HepG2 (cell line): ENCODE measurements at regions not wholly inside any gene's neighbourhood (a gene's known extent, or its start where the extent isn't known, plus 50 kb on each side); places are given as distances from the start of the nearest gene placed in this dataset.

ENCODE experiments used
- ATAC-seq: fragments of 200-7000 bp; cut with Tn5 transposase; 3 replicates; pipeline ENCODE4 v1.9.1; 2020; ENCODE audit warnings: mild to moderate bottlenecking, moderate library complexity
- BruUV-seq: library from RNA; stranded (reverse); fragments of 400-500 nt; replicated peaks from 2 replicates; lab custom pipeline; 2021; lab: Mats Ljungman, UMichigan
- CTCF ChIA-PET: fragments of 300-600 bp; formaldehyde crosslinking; extraction: SDS; loops from one replicate; lab custom pipeline; 2021; ENCODE audit warnings: low total read pairs, inconsistent platforms, low intra/inter-chr PET ratio; lab: Yijun Ruan, JAX
- POLR2A ChIA-PET: fragments of 350-600 bp; sonication (Branson Sonifier 250); formaldehyde crosslinking; loops from one replicate; lab custom pipeline; 2020; ENCODE audit warnings: antibody characterized with exemption, inconsistent platforms; lab: Yijun Ruan, JAX
- DNase-seq: peaks from one replicate; pipeline ENCODE4 v3.0.0-alpha.2; 2015; ENCODE audit warnings: low spot score
- FAIRE-seq: peaks from 3 replicates; lab custom pipeline; 2011; peaks lifted over from hg19 to GRCh38; lab: Jason Lieb, UNC
- H2AFZ ChIP-seq: one replicate; pipeline ENCODE4 v1.6.1; 2011; ENCODE audit warnings: low read length, inconsistent platforms
- H3K27ac ChIP-seq: fragments of 300-600 bp; 3 replicates; pipeline ENCODE4 v1.8.0; 2011; ENCODE audit warnings: mixed run types, mild to moderate bottlenecking, mixed read lengths, low read length, inconsistent platforms; ENCODE audit not compliant: insufficient read depth; ENCODE audit errors: extremely low read length
- H3K27me3 ChIP-seq, 2 experiments: fragments of 200-600 bp in 1 of 2; 2 replicates in 1 of 2; 3 replicates in 1 of 2; pipeline versions ENCODE4 v1.6.0 to v1.8.0; 2011; ENCODE audit warnings: low read length in 2 of 2, mild to moderate bottlenecking in 2 of 2, moderate library complexity in 2 of 2, inconsistent platforms in 1 of 2; ENCODE audit not compliant: insufficient read depth in 2 of 2, control insufficient read depth in 1 of 2
- H3K36me3 ChIP-seq, 2 experiments: fragments of 200-600 bp in 1 of 2; replicated peaks in 1 of 2; 2 replicates in 1 of 2; 3 replicates in 1 of 2; pipeline versions ENCODE4 v1.5.1 to v1.8.0; 2011; ENCODE audit warnings: low read length in 2 of 2, inconsistent platforms in 1 of 2; ENCODE audit not compliant: insufficient read depth in 2 of 2, control insufficient read depth in 1 of 2
- H3K4me1 ChIP-seq: 2 replicates; pipeline ENCODE4 v1.5.1; 2012; ENCODE audit warnings: low read length, inconsistent platforms; ENCODE audit not compliant: insufficient read depth
- H3K4me2 ChIP-seq: 2 replicates; pipeline ENCODE4 v1.6.0; 2011; ENCODE audit warnings: low read depth, low read length, inconsistent platforms
- H3K4me3 ChIP-seq, 3 experiments: fragments of 200-600 bp in 1 of 3; sonication (generic), shearing (Covaris generic) in 1 of 3; replicated peaks in 1 of 3; 2 replicates each; pipeline ENCODE4 v1.5.1; 2011 to 2016; ENCODE audit warnings: low read length in 3 of 3, inconsistent platforms in 2 of 3, low read depth in 2 of 3, mild to moderate bottlenecking in 2 of 3, control low read depth in 1 of 3, mixed read lengths in 1 of 3; ENCODE audit not compliant: insufficient read depth in 1 of 3
- H3K79me2 ChIP-seq: one replicate; pipeline ENCODE4 v1.6.1; 2011; ENCODE audit warnings: low read length, inconsistent platforms; ENCODE audit not compliant: insufficient read depth
- H3K9ac ChIP-seq: 2 replicates; pipeline ENCODE4 v1.6.0; 2011; ENCODE audit warnings: mild to moderate bottlenecking, low read depth, low read length, inconsistent platforms; ENCODE audit not compliant: insufficient read depth
- H3K9me3 ChIP-seq: 2 replicates; pipeline ENCODE4 v1.5.1; 2012; ENCODE audit warnings: mild to moderate bottlenecking, low read length
- H4K20me1 ChIP-seq: 2 replicates; pipeline ENCODE4 v1.6.0; 2011; ENCODE audit warnings: inconsistent platforms, mild to moderate bottlenecking, low read length, moderate library complexity; ENCODE audit not compliant: insufficient read depth
- FOXA3 ChIP-seq: IDR thresholded peaks from 2 replicates; pipeline ENCODE4 v1.6.1; 2016; ENCODE audit warnings: missing genetic modification reagents, missing compliant biosample characterization
- HDAC6 ChIP-seq: fragments of 200-600 bp; sonication (generic); IDR thresholded peaks from 2 replicates; pipeline ENCODE4 v1.7.0; 2017; ENCODE audit warnings: mild to moderate bottlenecking, antibody characterized with exemption, low read length, low read depth
- HOXA5 ChIP-seq: sonication (generic); formaldehyde crosslinking; IDR thresholded peaks from 2 replicates; pipeline ENCODE4 v1.4.0; 2020; ENCODE audit warnings: missing genetic modification reagents
- HOXA7 ChIP-seq: sonication (generic); formaldehyde crosslinking; IDR thresholded peaks from 2 replicates; pipeline ENCODE4 v1.8.1; 2022; ENCODE audit warnings: mild to moderate bottlenecking, missing genetic modification reagents, moderate library complexity
- KAT7 ChIP-seq: IDR thresholded peaks from 2 replicates; pipeline ENCODE4 v1.6.1; 2018; ENCODE audit warnings: borderline replicate concordance, missing compliant biosample characterization
- MEF2D ChIP-seq: sonication (generic); formaldehyde crosslinking; IDR thresholded peaks from 2 replicates; pipeline ENCODE4 v1.5.1; 2020; ENCODE audit warnings: mild to moderate bottlenecking, missing genetic modification reagents
- PLRG1 ChIP-seq: fragments of 450-650 bp; conservative IDR thresholded peaks from 2 replicates; pipeline ENCODE4 v1.6.1; 2016
- TBP ChIP-seq: sonication (generic); formaldehyde crosslinking; IDR thresholded peaks from 2 replicates; pipeline ENCODE4 v1.5.0; 2020; ENCODE audit warnings: missing genetic modification reagents
- ZNF777 ChIP-seq: sonication (generic); formaldehyde crosslinking; IDR thresholded peaks from 2 replicates; pipeline ENCODE4 v1.4.0; 2020; ENCODE audit warnings: missing genetic modification reagents
- WGBS: methylation state at CpG from one replicate; pipeline ENCODE4 v1.1.6; 2017; ENCODE audit warnings: low lambda C conversion rate; 5-methylcytosine and 5-hydroxymethylcytosine counted together
- in situ Hi-C: cut with HindIII; loops from 2 replicates; pipeline ENCODE4 v1.10.0; 2017; ENCODE audit warnings: low pct_unique_long_range_greater_than_20kb; ENCODE audit not compliant: extremely low pct_ligation_motif_present
- intact Hi-C: fragments of 100-400 bp; cut with micrococcal nuclease; formaldehyde crosslinking; loops from one replicate; pipeline ENCODE4 v1.10.0; 2022; ENCODE audit not compliant: unreplicated experiment
- TF ChIP-seq, protein P1 (sequence below): sonication (generic); formaldehyde crosslinking; IDR thresholded peaks from 2 replicates; pipeline ENCODE4 v1.5.0; 2020; ENCODE audit warnings: missing genetic modification reagents
- TF ChIP-seq, protein P2 (sequence below): sonication (generic); formaldehyde crosslinking; IDR thresholded peaks from 2 replicates; pipeline ENCODE4 v1.5.1; 2020; ENCODE audit warnings: mild to moderate bottlenecking, moderate library complexity, missing genetic modification reagents
- TF ChIP-seq, protein P3 (sequence below): sonication (generic); formaldehyde crosslinking; IDR thresholded peaks from 2 replicates; pipeline ENCODE4 v1.5.0; 2020; ENCODE audit warnings: mild to moderate bottlenecking, missing genetic modification reagents
- TF ChIP-seq, protein P4 (sequence below): sonication (generic); formaldehyde crosslinking; IDR thresholded peaks from 2 replicates; pipeline ENCODE4 v1.5.0; 2020; ENCODE audit warnings: missing genetic modification reagents, mild to moderate bottlenecking, borderline replicate concordance
- TF ChIP-seq, protein P5 (sequence below), 2 experiments: sonication (generic) in 1 of 2; formaldehyde crosslinking in 1 of 2; IDR thresholded peaks; 2 replicates each; pipeline versions ENCODE4 v1.6.1 to v1.9.0; 2014 to 2022; ENCODE audit warnings: antibody characterized with exemption in 1 of 2, borderline replicate concordance in 1 of 2, inconsistent platforms in 1 of 2, low read depth in 1 of 2, missing genetic modification reagents in 1 of 2

DNA sequence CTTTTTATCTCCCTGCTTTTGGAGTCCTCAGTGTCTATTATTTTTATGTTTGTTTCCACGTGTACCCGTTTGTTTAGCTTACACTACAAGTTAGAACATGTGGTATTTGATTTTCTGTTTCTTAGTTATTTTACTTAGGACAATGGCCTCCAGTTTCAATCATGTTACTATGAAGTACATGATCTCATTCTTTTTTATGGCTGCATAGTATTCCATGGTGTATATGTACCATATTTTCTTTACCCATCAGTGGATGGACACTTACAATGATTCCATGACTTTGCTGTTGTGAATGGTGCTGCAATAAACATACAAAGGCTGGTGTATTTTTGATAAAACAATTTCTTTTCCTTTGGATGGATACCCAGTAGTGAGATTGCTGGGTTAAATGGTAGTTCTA is 269.5 kb downstream of the HS3ST3A1 start:
- ChIA-PET POLR2A (no interaction called here), CTCF (no interaction called here)
- Histone ChIP-seq H3K27ac (no peak overlapping the region), H3K27me3 (no peaks in the 10 kb centered on the region; a peak in 2 of 5 replicates), H4K20me1 (no peaks in the 10 kb centered on the region), H3K4me3 (no peak overlapping the region), H3K36me3 (no peaks in the 10 kb centered on the region), H3K4me2 (no peak overlapping the region), H3K9ac (no peak overlapping the region), H3K9me3 (no peaks in the 10 kb centered on the region), H2AFZ (no peak overlapping the region), H3K79me2 (no peaks in the 10 kb centered on the region), H3K4me1 (no peaks in the 10 kb centered on the region; the same call in 1 of the 2 replicates)
- no peak for FAIRE-seq
- BruUV-seq = no TSS peak
- TF ChIP-seq PLRG1 (no peak), KAT7 (CRISPR knock-in tag) (no peak), HOXA5 (CRISPR knock-in tag) (no peak), MEF2D (CRISPR knock-in tag) (no peak), ZNF777 (CRISPR knock-in tag) (no peak), FOXA3 (no peak), TBP (CRISPR knock-in tag) (no peak), HDAC6 (no peak), HOXA7 (CRISPR knock-in tag) (no peak)
- TF ChIP-seq, protein P1, sequence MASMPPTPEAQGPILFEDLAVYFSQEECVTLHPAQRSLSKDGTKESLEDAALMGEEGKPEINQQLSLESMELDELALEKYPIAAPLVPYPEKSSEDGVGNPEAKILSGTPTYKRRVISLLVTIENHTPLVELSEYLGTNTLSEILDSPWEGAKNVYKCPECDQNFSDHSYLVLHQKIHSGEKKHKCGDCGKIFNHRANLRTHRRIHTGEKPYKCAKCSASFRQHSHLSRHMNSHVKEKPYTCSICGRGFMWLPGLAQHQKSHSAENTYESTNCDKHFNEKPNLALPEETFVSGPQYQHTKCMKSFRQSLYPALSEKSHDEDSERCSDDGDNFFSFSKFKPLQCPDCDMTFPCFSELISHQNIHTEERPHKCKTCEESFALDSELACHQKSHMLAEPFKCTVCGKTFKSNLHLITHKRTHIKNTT (CRISPR knock-in tag) = no peak
- TF ChIP-seq, protein P2, sequence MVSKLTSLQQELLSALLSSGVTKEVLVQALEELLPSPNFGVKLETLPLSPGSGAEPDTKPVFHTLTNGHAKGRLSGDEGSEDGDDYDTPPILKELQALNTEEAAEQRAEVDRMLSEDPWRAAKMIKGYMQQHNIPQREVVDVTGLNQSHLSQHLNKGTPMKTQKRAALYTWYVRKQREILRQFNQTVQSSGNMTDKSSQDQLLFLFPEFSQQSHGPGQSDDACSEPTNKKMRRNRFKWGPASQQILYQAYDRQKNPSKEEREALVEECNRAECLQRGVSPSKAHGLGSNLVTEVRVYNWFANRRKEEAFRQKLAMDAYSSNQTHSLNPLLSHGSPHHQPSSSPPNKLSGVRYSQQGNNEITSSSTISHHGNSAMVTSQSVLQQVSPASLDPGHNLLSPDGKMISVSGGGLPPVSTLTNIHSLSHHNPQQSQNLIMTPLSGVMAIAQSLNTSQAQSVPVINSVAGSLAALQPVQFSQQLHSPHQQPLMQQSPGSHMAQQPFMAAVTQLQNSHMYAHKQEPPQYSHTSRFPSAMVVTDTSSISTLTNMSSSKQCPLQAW (CRISPR knock-in tag) = no peak
- TF ChIP-seq, protein P3, sequence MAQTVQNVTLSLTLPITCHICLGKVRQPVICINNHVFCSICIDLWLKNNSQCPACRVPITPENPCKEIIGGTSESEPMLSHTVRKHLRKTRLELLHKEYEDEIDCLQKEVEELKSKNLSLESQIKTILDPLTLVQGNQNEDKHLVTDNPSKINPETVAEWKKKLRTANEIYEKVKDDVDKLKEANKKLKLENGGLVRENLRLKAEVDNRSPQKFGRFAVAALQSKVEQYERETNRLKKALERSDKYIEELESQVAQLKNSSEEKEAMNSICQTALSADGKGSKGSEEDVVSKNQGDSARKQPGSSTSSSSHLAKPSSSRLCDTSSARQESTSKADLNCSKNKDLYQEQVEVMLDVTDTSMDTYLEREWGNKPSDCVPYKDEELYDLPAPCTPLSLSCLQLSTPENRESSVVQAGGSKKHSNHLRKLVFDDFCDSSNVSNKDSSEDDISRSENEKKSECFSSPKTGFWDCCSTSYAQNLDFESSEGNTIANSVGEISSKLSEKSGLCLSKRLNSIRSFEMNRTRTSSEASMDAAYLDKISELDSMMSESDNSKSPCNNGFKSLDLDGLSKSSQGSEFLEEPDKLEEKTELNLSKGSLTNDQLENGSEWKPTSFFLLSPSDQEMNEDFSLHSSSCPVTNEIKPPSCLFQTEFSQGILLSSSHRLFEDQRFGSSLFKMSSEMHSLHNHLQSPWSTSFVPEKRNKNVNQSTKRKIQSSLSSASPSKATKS = no peak
- TF ChIP-seq, protein P4, sequence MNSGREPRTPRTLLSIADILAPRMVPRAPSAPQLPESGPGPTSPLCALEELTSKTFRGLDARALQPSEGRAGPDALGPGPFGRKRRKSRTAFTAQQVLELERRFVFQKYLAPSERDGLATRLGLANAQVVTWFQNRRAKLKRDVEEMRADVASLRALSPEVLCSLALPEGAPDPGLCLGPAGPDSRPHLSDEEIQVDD (CRISPR knock-in tag) = no peak
- TF ChIP-seq, protein P5, sequence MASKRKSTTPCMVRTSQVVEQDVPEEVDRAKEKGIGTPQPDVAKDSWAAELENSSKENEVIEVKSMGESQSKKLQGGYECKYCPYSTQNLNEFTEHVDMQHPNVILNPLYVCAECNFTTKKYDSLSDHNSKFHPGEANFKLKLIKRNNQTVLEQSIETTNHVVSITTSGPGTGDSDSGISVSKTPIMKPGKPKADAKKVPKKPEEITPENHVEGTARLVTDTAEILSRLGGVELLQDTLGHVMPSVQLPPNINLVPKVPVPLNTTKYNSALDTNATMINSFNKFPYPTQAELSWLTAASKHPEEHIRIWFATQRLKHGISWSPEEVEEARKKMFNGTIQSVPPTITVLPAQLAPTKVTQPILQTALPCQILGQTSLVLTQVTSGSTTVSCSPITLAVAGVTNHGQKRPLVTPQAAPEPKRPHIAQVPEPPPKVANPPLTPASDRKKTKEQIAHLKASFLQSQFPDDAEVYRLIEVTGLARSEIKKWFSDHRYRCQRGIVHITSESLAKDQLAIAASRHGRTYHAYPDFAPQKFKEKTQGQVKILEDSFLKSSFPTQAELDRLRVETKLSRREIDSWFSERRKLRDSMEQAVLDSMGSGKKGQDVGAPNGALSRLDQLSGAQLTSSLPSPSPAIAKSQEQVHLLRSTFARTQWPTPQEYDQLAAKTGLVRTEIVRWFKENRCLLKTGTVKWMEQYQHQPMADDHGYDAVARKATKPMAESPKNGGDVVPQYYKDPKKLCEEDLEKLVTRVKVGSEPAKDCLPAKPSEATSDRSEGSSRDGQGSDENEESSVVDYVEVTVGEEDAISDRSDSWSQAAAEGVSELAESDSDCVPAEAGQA (IDR thresholded peaks at IDR 0.05; ENCODE audit: low read depth) = no peak
- TF ChIP-seq, protein P5 (CRISPR knock-in tag; IDR thresholded peaks at IDR 0.05; ENCODE audit: borderline replicate concordance) = no peak
- in situ Hi-C loops (loop anchor here (10.0 kb wide), 1 partner anchor 263 kb away; no protein-coding TSS in a partner anchor), intact Hi-C loops (no loop called here)
- WGBS = 18% methylated on average over 2 of the region's 2 CpGs
- no peak for DNase-seq
- no peak for ATAC-seq
